NCI-H1092 treated with DMSO at 0.1 percent for 48 hours (cell line): ENCODE measurements at regions not wholly inside any gene's neighbourhood (a gene's known extent, or its start where the extent isn't known, plus 50 kb on each side); places are given as distances from the start of the nearest gene placed in this dataset.

Source experiments
- DNase-seq: peaks from one replicate; lab custom pipeline; 2025; lab: John Stamatoyannopoulos, UW

DNA sequence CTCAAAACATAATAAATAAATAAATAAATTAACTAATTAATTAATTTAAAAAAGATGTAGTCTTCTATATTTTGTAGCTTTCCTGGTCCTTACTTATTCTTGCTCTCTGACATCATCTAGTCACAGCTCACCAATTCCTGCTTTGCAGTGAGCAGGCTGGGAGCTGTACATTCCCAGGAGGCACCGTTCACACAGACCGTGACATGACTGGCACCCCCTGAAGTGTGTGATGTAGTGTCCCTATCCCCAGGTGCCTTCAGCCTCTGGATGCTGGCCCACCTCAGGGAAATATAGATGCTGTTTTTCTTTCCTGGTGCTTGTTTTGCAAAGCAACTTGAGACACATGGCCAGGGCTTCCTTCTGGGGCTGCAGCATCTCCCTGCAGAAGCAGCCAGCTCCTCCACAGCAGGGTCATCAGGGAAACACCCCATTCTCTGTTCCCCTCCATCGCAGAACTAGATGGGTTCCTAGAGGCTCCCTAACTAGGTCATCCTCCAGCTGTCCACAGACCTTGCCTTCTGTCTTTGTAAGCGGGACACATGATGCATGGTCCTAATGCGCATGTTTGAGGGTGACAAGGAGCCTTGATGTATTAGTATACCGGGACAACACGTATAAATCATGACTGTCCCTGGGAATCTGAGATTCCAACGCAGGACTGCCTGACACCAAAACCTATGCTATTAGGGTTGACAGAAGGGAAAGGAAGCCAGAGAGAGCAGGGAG, 76.4 kb downstream of the RHOB start:
- DNase-seq = no peak

- DNase-seq = no peak
Observed at GRCh38 chr2:20523799-20524187, 76.9 kb downstream of the RHOB start.

DNA sequence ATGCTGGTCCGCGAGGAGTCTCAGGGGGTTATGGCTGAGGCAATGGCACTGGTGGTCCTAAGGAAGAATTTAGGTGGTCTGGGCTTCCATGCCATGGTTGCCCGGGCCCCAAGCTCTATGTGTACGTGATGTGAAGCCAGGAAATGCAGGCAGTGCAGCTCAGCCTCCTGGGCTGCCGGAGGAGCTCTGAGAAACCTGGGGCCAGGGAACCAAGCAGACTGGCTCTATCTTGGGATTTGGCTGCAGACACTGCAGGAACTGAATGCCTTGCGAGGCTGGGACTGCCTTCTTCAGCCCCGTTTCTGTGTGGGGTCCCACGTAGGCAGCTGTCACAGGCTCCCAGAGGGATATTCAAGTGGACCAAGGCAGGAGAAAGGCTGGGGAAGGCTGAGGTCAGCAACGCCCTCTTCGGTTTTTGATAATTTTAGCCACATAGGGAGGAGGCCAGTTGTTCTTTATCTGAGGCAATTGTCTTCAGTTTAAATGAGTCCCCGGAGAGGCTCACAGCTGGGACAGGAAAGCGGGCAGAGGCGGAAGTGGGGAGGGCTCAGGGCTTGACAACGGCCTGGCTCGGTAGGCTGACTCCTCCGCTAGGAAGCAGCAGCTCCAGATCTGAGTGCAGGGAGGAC, 77.7 kb downstream of the RHOB start:
- DNase-seq = no peak

GRCh38 chr2:20525041-20526035, 78.5 kb downstream of the RHOB start:
- no peak for DNase-seq

GRCh38 chr2:20526160-20526559, 79.3 kb downstream of the RHOB start:
- DNase-seq = no peak

- peak; percentile 34 for DNase-seq
Observed at GRCh38 chr2:20526708-20527107, 79.8 kb downstream of the RHOB start.

- no peak for DNase-seq
Observed at GRCh38 chr2:20528713-20529112, 81.8 kb downstream of the RHOB start.

GRCh38 chr2:20530520-20530919, 83.6 kb downstream of the RHOB start:
- no peak for DNase-seq

GRCh38 chr2:20531633-20532262, 84.9 kb downstream of the RHOB start:
- no peak for DNase-seq

DNA sequence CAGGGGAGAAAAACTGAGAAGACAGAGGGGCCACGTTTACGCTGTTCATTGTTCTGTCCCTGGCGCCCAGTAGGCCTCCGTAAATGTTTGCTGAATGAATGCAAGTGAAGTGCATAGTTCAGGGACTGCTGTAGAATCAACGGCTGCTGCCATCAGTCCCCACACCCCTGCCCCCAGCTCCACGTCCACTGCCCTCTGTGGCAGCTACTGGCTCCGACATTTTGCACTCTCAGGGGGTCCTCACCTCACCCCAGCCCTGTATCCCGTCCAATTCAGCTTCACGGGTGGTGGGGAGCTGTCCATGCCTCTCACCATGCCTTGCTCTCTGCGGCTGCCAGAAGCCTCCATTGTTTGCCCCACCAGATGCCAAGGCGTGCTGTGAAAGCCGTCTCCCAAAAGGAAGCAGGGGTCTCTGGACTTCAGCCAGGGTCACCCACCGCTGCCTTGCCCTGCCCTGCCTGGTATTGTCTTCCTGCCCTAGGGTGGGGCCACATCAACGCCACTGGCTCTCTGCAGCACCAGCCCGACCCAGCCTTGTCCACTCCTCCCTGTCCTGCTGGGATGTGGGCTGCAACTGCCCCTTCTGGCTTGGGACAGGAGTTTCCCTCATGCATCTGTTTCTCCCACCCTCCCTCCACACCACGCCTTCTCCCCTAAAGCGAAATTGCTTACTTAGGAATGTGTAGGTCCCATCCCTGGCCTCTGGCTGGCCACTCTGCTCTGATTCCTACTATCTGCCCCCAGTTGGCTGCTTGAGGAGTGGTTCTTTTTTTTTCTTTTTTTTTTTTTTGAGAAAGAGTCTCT, 86.0 kb downstream of the RHOB start:
- no peak for DNase-seq

DNA sequence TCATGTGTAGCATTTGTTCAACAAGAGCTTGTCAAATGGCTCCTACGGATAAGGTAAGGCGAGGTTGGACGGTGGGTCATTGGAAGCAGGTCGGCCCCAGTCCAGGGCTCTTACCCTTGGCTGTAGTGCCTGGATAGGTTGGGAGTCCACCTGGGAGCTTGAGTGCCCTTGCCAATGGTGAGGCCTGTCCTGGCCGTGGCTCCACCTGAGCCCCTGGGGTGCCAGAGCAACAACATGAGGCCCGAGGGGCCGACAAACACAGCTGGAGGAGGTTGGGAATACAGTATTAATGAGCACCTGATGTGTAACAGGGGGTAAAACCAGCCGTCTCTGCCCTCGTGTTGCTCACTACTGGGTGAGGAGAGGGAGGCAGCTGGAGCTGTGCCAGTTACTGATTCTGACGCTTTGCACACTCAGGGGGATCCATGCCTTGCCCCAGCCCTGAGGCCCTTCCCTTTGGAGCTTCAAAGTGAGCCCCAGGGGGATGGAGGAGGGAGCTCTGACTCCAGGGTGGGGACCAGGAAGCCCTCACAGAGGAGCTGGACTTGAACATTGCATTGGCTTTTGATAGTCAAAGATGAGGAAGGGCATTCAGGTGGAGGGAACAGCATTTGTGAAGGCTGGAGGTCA, 87.2 kb downstream of the RHOB start:
- no peak for DNase-seq

DNA sequence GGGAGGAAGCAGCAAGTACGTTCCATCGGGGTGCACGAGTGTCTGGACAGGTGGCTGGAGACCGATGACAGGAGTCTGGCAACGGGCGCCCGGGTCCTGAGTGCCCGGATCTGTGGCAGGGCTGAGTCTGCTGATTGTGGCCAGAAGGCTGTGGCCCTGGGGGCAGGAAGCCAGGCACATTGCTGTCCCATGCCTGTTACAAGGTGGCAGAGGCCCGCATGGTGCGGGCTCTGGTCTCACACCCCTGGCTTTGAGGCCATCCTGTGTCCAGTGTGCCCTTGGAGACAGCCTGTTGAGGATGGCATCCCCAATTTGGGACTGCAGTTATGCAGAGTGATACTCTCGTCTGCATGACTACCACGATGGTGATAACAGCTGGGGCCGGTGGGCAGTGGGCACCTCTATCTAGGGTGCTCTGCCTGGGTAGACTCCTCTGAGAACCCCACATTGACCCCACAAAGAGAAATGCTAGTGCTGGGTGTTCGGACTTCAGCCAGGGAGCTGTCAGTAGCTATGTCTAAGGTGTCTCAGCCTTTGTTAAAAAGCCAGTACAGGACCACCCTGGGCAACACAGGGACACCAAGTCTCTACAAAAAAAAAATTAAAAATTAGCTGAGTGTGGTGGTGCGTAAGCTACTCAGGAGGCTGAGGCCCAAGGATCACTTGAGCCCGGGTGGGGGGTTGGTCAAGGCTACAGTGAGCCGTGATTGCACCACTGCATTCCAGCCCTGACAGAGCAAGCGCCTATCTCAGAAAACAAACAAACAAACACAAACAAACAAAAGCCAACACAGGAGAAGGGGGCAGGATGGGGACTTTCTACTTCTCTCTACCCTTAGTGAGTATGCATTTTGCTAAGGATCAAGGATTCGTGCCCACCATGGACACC, 88.3 kb downstream of the RHOB start:
- DNase-seq = no peak

DNA sequence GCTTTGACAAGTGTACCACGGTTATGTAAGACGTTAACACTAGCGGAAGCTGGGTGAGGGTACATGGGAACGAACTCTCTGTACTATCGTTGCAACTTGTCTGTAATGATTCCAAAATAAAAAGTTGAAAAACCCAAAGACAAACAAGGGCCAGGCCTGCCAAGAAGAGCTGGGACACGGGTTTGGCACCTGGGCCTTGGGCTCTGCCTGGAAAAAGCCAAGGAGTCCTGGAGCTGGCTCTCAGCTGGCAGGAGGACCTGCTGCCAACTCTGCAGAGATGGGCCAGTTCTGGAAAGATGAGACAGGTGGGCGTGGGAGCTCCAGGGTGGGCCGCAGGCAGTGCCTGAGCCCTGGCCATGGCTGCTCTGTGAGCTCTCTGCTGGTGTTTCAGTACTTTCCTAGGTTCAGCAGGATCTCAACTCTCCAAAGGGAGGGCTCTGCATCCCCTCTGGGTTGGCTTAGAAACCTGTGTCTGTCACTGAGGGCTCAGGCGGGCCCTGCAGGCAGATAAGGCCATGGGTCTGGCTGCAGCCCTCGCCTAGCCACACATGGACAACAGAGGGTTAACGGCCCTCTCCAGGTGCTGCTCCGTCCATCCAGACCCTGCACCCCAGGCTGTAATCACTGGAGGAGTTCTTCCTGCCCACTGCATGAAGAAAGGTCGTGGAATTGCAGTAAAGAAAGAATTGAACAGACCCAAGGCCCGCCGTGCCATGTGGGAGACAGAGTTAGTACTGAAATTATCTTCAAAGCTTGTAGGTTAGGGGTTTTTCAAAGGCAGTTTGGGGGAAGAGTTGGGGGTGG, 89.9 kb downstream of the RHOB start:
- no peak for DNase-seq

DNA sequence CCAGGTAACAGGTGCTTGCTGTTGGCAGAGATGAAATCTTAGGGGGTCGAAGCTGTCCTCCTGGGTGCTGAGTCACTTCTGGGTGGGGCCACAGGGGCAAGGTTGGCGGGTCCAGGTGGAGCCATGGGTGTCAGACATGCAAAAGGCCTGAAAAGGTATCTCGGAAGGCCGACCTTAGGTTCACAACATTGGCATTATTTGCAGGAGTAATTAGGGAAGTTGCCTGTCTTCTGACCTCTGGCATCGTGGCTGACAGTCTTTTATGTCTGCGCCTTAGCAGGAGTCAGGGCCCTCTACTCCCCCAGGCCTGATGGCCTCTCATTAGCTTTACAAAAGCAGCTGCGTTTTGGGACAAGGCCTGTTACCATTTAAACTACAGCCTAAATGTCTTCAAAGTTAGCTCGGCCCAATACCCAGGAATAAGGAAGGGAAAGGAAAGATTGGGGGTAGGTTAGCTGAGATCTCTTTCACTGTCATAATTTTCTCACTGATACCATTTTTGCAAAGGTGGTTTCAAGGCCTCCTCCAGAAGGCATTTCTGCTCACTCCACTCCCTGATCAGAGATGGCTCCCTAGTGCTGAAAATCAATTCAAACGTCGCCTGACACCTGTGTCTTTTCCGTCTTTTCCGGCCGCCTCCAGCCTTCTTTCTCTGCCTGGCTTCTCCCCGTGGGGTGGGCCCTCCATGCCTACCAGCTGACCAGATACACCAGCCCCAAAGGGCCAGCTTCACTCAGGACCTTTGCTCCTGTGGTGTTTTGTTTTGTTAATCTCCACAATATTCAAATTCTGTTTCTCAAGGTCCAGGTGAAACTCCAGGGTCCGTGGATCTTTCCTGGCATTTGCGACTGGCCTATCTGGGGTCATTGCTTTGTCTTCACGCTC, 90.8 kb downstream of the RHOB start:
- DNase-seq = no peak

GRCh38 chr2:20538308-20539132, 91.6 kb downstream of the RHOB start:
- DNase-seq = peak; percentile 14

GRCh38 chr2:20539133-20539719, 92.4 kb downstream of the RHOB start:
- DNase-seq = no peak
